ENCODE measurements at regions not wholly inside any gene's neighbourhood (a gene's known extent, or its start where the extent isn't known, plus 50 kb on each side); places are given as distances from the start of the nearest gene placed in this dataset.

DNA sequence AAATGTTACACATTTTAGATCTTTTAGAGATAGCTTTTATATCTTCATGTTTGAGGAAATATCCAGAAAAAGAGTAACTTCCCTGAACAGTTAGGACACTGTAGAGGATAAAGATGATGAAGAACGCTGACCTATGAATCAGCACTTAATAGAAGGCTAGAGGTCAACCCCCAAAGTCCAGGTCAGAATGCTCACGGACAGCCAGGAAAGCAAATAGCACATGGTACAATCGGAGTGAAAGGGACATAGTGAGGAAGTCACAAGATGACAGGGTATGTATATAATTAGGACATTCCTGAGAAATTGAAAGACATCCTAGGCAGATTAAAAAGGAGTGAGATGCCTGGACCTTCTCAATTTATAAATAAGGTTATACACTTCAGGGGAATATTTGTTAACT, 55.1 kb upstream of the CNTNAP4 start:
- H3K4me3 ChIP-seq = no peak overlapping the region
- TF ChIP-seq, protein P1, sequence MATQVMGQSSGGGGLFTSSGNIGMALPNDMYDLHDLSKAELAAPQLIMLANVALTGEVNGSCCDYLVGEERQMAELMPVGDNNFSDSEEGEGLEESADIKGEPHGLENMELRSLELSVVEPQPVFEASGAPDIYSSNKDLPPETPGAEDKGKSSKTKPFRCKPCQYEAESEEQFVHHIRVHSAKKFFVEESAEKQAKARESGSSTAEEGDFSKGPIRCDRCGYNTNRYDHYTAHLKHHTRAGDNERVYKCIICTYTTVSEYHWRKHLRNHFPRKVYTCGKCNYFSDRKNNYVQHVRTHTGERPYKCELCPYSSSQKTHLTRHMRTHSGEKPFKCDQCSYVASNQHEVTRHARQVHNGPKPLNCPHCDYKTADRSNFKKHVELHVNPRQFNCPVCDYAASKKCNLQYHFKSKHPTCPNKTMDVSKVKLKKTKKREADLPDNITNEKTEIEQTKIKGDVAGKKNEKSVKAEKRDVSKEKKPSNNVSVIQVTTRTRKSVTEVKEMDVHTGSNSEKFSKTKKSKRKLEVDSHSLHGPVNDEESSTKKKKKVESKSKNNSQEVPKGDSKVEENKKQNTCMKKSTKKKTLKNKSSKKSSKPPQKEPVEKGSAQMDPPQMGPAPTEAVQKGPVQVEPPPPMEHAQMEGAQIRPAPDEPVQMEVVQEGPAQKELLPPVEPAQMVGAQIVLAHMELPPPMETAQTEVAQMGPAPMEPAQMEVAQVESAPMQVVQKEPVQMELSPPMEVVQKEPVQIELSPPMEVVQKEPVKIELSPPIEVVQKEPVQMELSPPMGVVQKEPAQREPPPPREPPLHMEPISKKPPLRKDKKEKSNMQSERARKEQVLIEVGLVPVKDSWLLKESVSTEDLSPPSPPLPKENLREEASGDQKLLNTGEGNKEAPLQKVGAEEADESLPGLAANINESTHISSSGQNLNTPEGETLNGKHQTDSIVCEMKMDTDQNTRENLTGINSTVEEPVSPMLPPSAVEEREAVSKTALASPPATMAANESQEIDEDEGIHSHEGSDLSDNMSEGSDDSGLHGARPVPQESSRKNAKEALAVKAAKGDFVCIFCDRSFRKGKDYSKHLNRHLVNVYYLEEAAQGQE (IDR thresholded peaks at IDR 0.05; ENCODE audit: unreplicated experiment) = no peak
- TF ChIP-seq, protein P2, sequence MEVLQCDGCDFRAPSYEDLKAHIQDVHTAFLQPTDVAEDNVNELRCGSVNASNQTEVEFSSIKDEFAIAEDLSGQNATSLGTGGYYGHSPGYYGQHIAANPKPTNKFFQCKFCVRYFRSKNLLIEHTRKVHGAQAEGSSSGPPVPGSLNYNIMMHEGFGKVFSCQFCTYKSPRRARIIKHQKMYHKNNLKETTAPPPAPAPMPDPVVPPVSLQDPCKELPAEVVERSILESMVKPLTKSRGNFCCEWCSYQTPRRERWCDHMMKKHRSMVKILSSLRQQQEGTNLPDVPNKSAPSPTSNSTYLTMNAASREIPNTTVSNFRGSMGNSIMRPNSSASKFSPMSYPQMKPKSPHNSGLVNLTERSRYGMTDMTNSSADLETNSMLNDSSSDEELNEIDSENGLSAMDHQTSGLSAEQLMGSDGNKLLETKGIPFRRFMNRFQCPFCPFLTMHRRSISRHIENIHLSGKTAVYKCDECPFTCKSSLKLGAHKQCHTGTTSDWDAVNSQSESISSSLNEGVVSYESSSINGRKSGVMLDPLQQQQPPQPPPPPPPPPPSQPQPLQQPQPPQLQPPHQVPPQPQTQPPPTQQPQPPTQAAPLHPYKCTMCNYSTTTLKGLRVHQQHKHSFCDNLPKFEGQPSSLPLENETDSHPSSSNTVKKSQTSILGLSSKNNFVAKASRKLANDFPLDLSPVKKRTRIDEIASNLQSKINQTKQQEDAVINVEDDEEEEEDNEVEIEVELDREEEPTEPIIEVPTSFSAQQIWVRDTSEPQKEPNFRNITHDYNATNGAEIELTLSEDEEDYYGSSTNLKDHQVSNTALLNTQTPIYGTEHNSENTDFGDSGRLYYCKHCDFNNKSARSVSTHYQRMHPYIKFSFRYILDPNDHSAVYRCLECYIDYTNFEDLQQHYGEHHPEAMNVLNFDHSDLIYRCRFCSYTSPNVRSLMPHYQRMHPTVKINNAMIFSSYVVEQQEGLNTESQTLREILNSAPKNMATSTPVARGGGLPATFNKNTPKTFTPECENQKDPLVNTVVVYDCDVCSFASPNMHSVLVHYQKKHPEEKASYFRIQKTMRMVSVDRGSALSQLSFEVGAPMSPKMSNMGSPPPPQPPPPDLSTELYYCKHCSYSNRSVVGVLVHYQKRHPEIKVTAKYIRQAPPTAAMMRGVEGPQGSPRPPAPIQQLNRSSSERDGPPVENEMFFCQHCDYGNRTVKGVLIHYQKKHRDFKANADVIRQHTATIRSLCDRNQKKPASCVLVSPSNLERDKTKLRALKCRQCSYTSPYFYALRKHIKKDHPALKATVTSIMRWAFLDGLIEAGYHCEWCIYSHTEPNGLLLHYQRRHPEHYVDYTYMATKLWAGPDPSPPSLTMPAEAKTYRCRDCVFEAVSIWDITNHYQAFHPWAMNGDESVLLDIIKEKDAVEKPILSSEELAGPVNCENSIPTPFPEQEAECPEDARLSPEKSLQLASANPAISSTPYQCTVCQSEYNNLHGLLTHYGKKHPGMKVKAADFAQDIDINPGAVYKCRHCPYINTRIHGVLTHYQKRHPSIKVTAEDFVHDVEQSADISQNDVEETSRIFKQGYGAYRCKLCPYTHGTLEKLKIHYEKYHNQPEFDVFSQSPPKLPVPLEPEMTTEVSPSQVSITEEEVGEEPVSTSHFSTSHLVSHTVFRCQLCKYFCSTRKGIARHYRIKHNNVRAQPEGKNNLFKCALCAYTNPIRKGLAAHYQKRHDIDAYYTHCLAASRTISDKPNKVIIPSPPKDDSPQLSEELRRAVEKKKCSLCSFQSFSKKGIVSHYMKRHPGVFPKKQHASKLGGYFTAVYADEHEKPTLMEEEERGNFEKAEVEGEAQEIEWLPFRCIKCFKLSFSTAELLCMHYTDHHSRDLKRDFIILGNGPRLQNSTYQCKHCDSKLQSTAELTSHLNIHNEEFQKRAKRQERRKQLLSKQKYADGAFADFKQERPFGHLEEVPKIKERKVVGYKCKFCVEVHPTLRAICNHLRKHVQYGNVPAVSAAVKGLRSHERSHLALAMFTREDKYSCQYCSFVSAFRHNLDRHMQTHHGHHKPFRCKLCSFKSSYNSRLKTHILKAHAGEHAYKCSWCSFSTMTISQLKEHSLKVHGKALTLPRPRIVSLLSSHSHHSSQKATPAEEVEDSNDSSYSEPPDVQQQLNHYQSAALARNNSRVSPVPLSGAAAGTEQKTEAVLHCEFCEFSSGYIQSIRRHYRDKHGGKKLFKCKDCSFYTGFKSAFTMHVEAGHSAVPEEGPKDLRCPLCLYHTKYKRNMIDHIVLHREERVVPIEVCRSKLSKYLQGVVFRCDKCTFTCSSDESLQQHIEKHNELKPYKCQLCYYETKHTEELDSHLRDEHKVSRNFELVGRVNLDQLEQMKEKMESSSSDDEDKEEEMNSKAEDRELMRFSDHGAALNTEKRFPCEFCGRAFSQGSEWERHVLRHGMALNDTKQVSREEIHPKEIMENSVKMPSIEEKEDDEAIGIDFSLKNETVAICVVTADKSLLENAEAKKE (CRISPR knock-in tag; IDR thresholded peaks at IDR 0.05) = no peak
- TF ChIP-seq STAT1 (IDR thresholded peaks at IDR 0.05; ENCODE audit: unreplicated experiment) (no peak), ZNF331 (CRISPR knock-in tag; IDR thresholded peaks at IDR 0.05; ENCODE audit: low read depth) (no peak), NANOG (IDR thresholded peaks at IDR 0.05; ENCODE audit: borderline replicate concordance) (no peak), ZNF114 (CRISPR knock-in tag; IDR thresholded peaks at IDR 0.05) (no peak), POLR2AphosphoS5 (IDR thresholded peaks at IDR 0.05; ENCODE audit: low read depth) (no peak), CREB1 (CRISPR knock-in tag; IDR thresholded peaks at IDR 0.05; ENCODE audit: low read depth) (no peak), JUNB (IDR thresholded peaks at IDR 0.05; ENCODE audit: unreplicated experiment) (no peak), EZH2phosphoT487 (IDR thresholded peaks at IDR 0.05; ENCODE audit: unreplicated experiment) (no peak)
- TF ChIP-seq, protein P3, sequence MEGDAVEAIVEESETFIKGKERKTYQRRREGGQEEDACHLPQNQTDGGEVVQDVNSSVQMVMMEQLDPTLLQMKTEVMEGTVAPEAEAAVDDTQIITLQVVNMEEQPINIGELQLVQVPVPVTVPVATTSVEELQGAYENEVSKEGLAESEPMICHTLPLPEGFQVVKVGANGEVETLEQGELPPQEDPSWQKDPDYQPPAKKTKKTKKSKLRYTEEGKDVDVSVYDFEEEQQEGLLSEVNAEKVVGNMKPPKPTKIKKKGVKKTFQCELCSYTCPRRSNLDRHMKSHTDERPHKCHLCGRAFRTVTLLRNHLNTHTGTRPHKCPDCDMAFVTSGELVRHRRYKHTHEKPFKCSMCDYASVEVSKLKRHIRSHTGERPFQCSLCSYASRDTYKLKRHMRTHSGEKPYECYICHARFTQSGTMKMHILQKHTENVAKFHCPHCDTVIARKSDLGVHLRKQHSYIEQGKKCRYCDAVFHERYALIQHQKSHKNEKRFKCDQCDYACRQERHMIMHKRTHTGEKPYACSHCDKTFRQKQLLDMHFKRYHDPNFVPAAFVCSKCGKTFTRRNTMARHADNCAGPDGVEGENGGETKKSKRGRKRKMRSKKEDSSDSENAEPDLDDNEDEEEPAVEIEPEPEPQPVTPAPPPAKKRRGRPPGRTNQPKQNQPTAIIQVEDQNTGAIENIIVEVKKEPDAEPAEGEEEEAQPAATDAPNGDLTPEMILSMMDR (conservative IDR thresholded peaks at IDR 0.05; ENCODE audit: low read depth in 2 of 2) = no peak
- TF ChIP-seq, protein P4, sequence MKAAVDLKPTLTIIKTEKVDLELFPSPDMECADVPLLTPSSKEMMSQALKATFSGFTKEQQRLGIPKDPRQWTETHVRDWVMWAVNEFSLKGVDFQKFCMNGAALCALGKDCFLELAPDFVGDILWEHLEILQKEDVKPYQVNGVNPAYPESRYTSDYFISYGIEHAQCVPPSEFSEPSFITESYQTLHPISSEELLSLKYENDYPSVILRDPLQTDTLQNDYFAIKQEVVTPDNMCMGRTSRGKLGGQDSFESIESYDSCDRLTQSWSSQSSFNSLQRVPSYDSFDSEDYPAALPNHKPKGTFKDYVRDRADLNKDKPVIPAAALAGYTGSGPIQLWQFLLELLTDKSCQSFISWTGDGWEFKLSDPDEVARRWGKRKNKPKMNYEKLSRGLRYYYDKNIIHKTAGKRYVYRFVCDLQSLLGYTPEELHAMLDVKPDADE (IDR thresholded peaks at IDR 0.05) = no peak
- no peak overlapping the region for H3K27ac Mint-ChIP-seq
- H3K4me1 ChIP-seq (ENCODE audit: insufficient read depth) = peaks cover 22% of the 10 kb centered on the region
- no peaks in the 10 kb centered on the region for H3K36me3 ChIP-seq (ENCODE audit: insufficient read depth)
- no peaks in the 10 kb centered on the region for H3F3A ChIP-seq (replicated peaks; ENCODE audit: low read depth)
- H2AFZ ChIP-seq = no peak overlapping the region
- peaks cover 9% of the 10 kb centered on the region for H3K4me1 Mint-ChIP-seq
- no peaks in the 10 kb centered on the region; the same call in 1 of the 3 replicates for H3K36me3 Mint-ChIP-seq (ENCODE audit: low read depth)
- H3K27me3 ChIP-seq (ENCODE audit: insufficient read depth) = peaks cover 94% of the 10 kb centered on the region
- no peak overlapping the region for H3K4me3 Mint-ChIP-seq
- H3K79me2 ChIP-seq (replicated peaks; ENCODE audit: insufficient read depth) = no peaks in the 10 kb centered on the region
- peaks cover 59% of the 10 kb centered on the region for H3K9me3 Mint-ChIP-seq
- H4K20me1 ChIP-seq (replicated peaks; ENCODE audit: insufficient read depth) = peaks cover 4% of the 10 kb centered on the region; the same call in 1 of the 2 replicates
- no peak overlapping the region for H3K27ac ChIP-seq (ENCODE audit: low read depth)
- H3K9me2 ChIP-seq (ENCODE audit: insufficient read depth) = no peaks in the 10 kb centered on the region
- H3K27me3 Mint-ChIP-seq (ENCODE audit: insufficient read depth, low read depth, poor library complexity) = peaks cover 28% of the 10 kb centered on the region
- no peak overlapping the region for H3K4me2 ChIP-seq
- ATAC-seq (no peak), DNase-seq (ENCODE audit: low spot score) (no peak)

All from GM23338 (cell line).